PC-9 (cell line): ENCODE measurements at regions not wholly inside any gene's neighbourhood (a gene's known extent, or its start where the extent isn't known, plus 50 kb on each side); places are given as distances from the start of the nearest gene placed in this dataset.

Experiments used
- BruUV-seq: library from RNA; stranded (reverse); fragments of 400-500 nt; replicated peaks from 2 replicates; lab custom pipeline; 2021; lab: Mats Ljungman, UMichigan
- CTCF ChIA-PET: fragments of 300-600 bp; sonication (Branson Sonifier 250); formaldehyde crosslinking; loops from one replicate; lab custom pipeline; 2022; ENCODE audit warnings: antibody characterized with exemption; lab: Charles Lee
- POLR2A ChIA-PET: fragments of 300-600 bp; sonication (Branson Sonifier 250); formaldehyde crosslinking; loops from one replicate; lab custom pipeline; 2022; ENCODE audit warnings: antibody characterized with exemption; ENCODE audit not compliant: unreplicated experiment; lab: Charles Lee
- DNase-seq, 2 experiments: peaks; one replicate each; pipeline versions ENCODE4 v3.0.0 to v3.0.0-alpha.2; 2015 to 2022; ENCODE audit warnings: mixed read lengths in 1 of 2
- H2AFZ ChIP-seq: fragments of 200-600 bp; sonication (generic); 2 replicates; pipeline ENCODE4 v1.8.1; 2017; ENCODE audit warnings: antibody characterized with exemption
- H3F3A ChIP-seq: fragments of 200-600 bp; sonication (generic); 2 replicates; pipeline ENCODE4 v1.8.1; 2017; ENCODE audit warnings: antibody characterized with exemption, mild to moderate bottlenecking, low read depth; ENCODE audit not compliant: insufficient read depth
- H3K27ac ChIP-seq: fragments of 200-600 bp; sonication (generic); 2 replicates; pipeline ENCODE4 v1.6.1; 2016; ENCODE audit warnings: mixed run types
- H3K27me3 ChIP-seq: fragments of 200-600 bp; sonication (generic); 2 replicates; pipeline ENCODE4 v1.6.1; 2016; ENCODE audit warnings: low read depth, mixed run types; ENCODE audit not compliant: insufficient read depth
- H3K36me3 ChIP-seq: fragments of 200-600 bp; sonication (generic); 2 replicates; pipeline ENCODE4 v1.6.1; 2016; ENCODE audit warnings: low read depth, mixed run types
- H3K4me1 ChIP-seq: fragments of 200-600 bp; sonication (generic); replicated peaks from 2 replicates; pipeline ENCODE4 v1.6.1; 2016; ENCODE audit warnings: mixed run types; ENCODE audit not compliant: insufficient read depth
- H3K4me2 ChIP-seq: fragments of 200-600 bp; sonication (generic); 2 replicates; pipeline ENCODE4 v1.6.1; 2017; ENCODE audit warnings: mixed run types
- H3K4me3 ChIP-seq: fragments of 200-600 bp; sonication (generic); 2 replicates; pipeline ENCODE4 v1.6.1; 2016; ENCODE audit warnings: mixed run types
- H3K79me2 ChIP-seq: fragments of 200-600 bp; sonication (generic); 2 replicates; pipeline ENCODE4 v1.6.1; 2017; ENCODE audit warnings: low read depth, mixed run types
- H3K9me2 ChIP-seq: fragments of 200-600 bp; sonication (generic); 2 replicates; pipeline ENCODE4 v1.8.1; 2017; ENCODE audit warnings: mild to moderate bottlenecking; ENCODE audit not compliant: insufficient read depth
- H3K9me3 ChIP-seq: fragments of 200-600 bp; sonication (generic); 2 replicates; pipeline ENCODE4 v1.8.1; 2016; ENCODE audit warnings: low read depth; ENCODE audit not compliant: insufficient read depth
- H4K20me1 ChIP-seq: fragments of 200-600 bp; sonication (generic); 2 replicates; pipeline ENCODE4 v1.8.1; 2017; ENCODE audit not compliant: insufficient read depth
- EZH2 ChIP-seq: fragments of 200-600 bp; sonication (generic); IDR thresholded peaks from 2 replicates; pipeline ENCODE4 v1.8.0; 2017; ENCODE audit warnings: antibody characterized with exemption, low read depth
- intact Hi-C: fragments of 100-400 bp; cut with micrococcal nuclease; formaldehyde crosslinking; loops from one replicate; pipeline ENCODE4 v1.10.0; 2022; ENCODE audit not compliant: unreplicated experiment
- TF ChIP-seq, protein P1 (sequence below): fragments of 200-600 bp; sonication (generic); conservative IDR thresholded peaks from 2 replicates; pipeline ENCODE4 v1.6.1; 2017; ENCODE audit warnings: mixed run types, antibody characterized with exemption, mild to moderate bottlenecking, moderate library complexity

- CTCF ChIA-PET: no interaction called here
Measured at GRCh38 chr15:88389120-88389519, 78.1 kb downstream of the MRPL46 start.

GRCh38 chr15:88388686-88389085 lies 78.5 kb downstream of the MRPL46 start:
- H3K4me2 ChIP-seq: no peak overlapping the region
- no peak overlapping the region for H3K4me3 ChIP-seq
- BruUV-seq: no TSS peak
- TF ChIP-seq, protein P1, sequence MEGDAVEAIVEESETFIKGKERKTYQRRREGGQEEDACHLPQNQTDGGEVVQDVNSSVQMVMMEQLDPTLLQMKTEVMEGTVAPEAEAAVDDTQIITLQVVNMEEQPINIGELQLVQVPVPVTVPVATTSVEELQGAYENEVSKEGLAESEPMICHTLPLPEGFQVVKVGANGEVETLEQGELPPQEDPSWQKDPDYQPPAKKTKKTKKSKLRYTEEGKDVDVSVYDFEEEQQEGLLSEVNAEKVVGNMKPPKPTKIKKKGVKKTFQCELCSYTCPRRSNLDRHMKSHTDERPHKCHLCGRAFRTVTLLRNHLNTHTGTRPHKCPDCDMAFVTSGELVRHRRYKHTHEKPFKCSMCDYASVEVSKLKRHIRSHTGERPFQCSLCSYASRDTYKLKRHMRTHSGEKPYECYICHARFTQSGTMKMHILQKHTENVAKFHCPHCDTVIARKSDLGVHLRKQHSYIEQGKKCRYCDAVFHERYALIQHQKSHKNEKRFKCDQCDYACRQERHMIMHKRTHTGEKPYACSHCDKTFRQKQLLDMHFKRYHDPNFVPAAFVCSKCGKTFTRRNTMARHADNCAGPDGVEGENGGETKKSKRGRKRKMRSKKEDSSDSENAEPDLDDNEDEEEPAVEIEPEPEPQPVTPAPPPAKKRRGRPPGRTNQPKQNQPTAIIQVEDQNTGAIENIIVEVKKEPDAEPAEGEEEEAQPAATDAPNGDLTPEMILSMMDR: no peak
- no peak overlapping the region for H3K27ac ChIP-seq
- no peaks in the 10 kb centered on the region for H3K9me3 ChIP-seq
- intact Hi-C loops: no loop called here
- H3K79me2 ChIP-seq: no peaks in the 10 kb centered on the region
- H3K4me1 ChIP-seq: no peaks in the 10 kb centered on the region
- H3K9me2 ChIP-seq: no peaks in the 10 kb centered on the region
- no peak for DNase-seq
- peaks cover 22% of the 10 kb centered on the region for H3K27me3 ChIP-seq
- H2AFZ ChIP-seq: no peak overlapping the region
- H3K36me3 ChIP-seq: no peaks in the 10 kb centered on the region
- no peaks in the 10 kb centered on the region; the same call in 1 of the 2 replicates for H4K20me1 ChIP-seq
- H3F3A ChIP-seq: no peaks in the 10 kb centered on the region
- POLR2A ChIA-PET: no interaction called here
- CTCF ChIA-PET: no interaction called here

More at GRCh38 chr15:88389120-88389519, 78.1 kb downstream of the MRPL46 start:
- Histone ChIP-seq H3K27ac (no peak overlapping the region), H3K4me2 (no peak overlapping the region), H3K79me2 (no peaks in the 10 kb centered on the region), H2AFZ (no peak overlapping the region), H3K27me3 (peaks cover 22% of the 10 kb centered on the region), H3K4me1 (no peaks in the 10 kb centered on the region), H4K20me1 (no peaks in the 10 kb centered on the region; the same call in 1 of the 2 replicates), H3K9me2 (no peaks in the 10 kb centered on the region), H3F3A (no peaks in the 10 kb centered on the region), H3K9me3 (no peaks in the 10 kb centered on the region), H3K4me3 (no peak overlapping the region), H3K36me3 (no peaks in the 10 kb centered on the region)
- DNase-seq: no peak
- POLR2A ChIA-PET: no interaction called here
- TF ChIP-seq EZH2: no peak
- TF ChIP-seq, protein P1: no peak
- no TSS peak for BruUV-seq
- intact Hi-C loops: no loop called here

DNA sequence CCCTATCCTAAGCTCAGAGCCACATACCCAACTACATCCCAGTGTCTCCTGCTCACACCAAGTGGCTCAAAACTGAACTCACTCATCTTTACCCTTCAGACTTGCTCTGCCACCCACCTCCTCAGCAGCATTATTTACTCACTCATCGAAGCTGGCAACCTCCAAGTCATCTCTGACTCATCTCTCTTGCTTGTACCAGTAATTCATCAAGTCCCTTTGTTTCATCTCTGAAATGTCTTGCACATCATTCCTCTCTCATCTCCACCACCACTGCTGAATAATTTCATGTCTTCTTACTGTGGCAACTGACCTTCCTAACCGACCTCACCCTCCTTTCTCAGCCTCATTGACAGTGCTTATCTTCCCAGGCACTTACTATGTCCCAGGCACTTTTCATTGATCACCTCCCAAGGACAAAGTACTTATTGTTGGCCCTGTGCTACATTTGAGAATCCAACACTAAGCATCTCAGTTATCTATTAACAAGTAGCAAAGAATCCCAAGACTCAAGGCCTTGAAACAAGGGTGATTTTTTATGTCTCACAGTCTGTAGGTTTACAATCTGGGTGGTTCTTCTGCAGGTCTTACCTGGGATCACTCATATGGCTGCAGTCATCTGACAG lies 82.0 kb downstream of the MRPL46 start:
- H2AFZ ChIP-seq: no peak overlapping the region
- no peak for DNase-seq
- peaks cover 35% of the 10 kb centered on the region for H3K27me3 ChIP-seq
- no peaks in the 10 kb centered on the region for H3K79me2 ChIP-seq
- no peaks in the 10 kb centered on the region for H3F3A ChIP-seq
- H4K20me1 ChIP-seq: no peaks in the 10 kb centered on the region
- TF ChIP-seq, protein P1: no peak
- no peaks in the 10 kb centered on the region for H3K9me2 ChIP-seq
- CTCF ChIA-PET: no interaction called here
- no peaks in the 10 kb centered on the region for H3K9me3 ChIP-seq
- intact Hi-C loops: no loop called here
- no peaks in the 10 kb centered on the region for H3K4me1 ChIP-seq
- no peak overlapping the region for H3K4me2 ChIP-seq
- no peaks in the 10 kb centered on the region for H3K36me3 ChIP-seq
- POLR2A ChIA-PET: no interaction called here
- BruUV-seq: no TSS peak
- H3K4me3 ChIP-seq: no peak overlapping the region
- no peak overlapping the region for H3K27ac ChIP-seq
